ENCODE measurements at regions not wholly inside any gene's neighbourhood (a gene's known extent, or its start where the extent isn't known, plus 50 kb on each side); places are given as distances from the start of the nearest gene placed in this dataset.
"Not testable (repeated sequence)": the region's sequence is repeated elsewhere in the genome, so short reads cannot be mapped to it uniquely, and the experiment has no call there.

GRCh38 chr12:33718631-33719030 lies 279.0 kb upstream of the SYT10 start:
- peaks cover 0 to 2% (median 0%) of the 10 kb centered on the region in 3 donors for H3K9me3 ChIP-seq (ENCODE audit: control insufficient read depth in 3 of 3, low read length in 3 of 3)
- no peak overlapping the region for H3K9ac ChIP-seq (ENCODE audit: low read depth in 1 of 3, low read length in 3 of 3)
- H3K27ac ChIP-seq (ENCODE audit: low read depth, low read length), result no peak overlapping the region
- no peak overlapping the region for H3K4me3 ChIP-seq (ENCODE audit: low read length in 3 of 3)
- H3K27me3 ChIP-seq (ENCODE audit: control insufficient read depth in 3 of 3, insufficient read depth in 3 of 3, low read length in 3 of 3), result no peaks in the 10 kb centered on the region
- no peaks in the 10 kb centered on the region for H3K36me3 ChIP-seq (ENCODE audit: control insufficient read depth in 3 of 3, insufficient read depth in 3 of 3, low read length in 3 of 3)
- no peaks in the 10 kb centered on the region for H3K4me1 ChIP-seq (ENCODE audit: control insufficient read depth in 3 of 3, insufficient read depth in 3 of 3, low read length in 3 of 3)

GRCh38 chr12:33721561-33721960 lies 281.9 kb upstream of the SYT10 start:
- Histone ChIP-seq H3K36me3 (ENCODE audit: control insufficient read depth in 3 of 3, insufficient read depth in 3 of 3, low read length in 3 of 3) (no peaks in the 10 kb centered on the region), H3K9ac (ENCODE audit: low read depth in 1 of 3, low read length in 3 of 3) (no peak overlapping the region), H3K4me3 (ENCODE audit: low read length in 3 of 3) (no peak overlapping the region), H3K9me3 (ENCODE audit: control insufficient read depth in 3 of 3, low read length in 3 of 3) (peaks cover 0 to 2% (median 0%) of the 10 kb centered on the region in 3 donors), H3K4me1 (ENCODE audit: control insufficient read depth in 3 of 3, insufficient read depth in 3 of 3, low read length in 3 of 3) (no peaks in the 10 kb centered on the region), H3K27ac (ENCODE audit: low read depth, low read length) (no peak overlapping the region), H3K27me3 (ENCODE audit: control insufficient read depth in 3 of 3, insufficient read depth in 3 of 3, low read length in 3 of 3) (no peaks in the 10 kb centered on the region)

GRCh38 chr12:33724867-33725266 lies 285.2 kb upstream of the SYT10 start:
- Histone ChIP-seq H3K27ac (ENCODE audit: low read depth, low read length) (no peak overlapping the region), H3K4me1 (ENCODE audit: control insufficient read depth in 3 of 3, insufficient read depth in 3 of 3, low read length in 3 of 3) (no peaks in the 10 kb centered on the region), H3K36me3 (ENCODE audit: control insufficient read depth in 3 of 3, insufficient read depth in 3 of 3, low read length in 3 of 3) (no peaks in the 10 kb centered on the region), H3K27me3 (ENCODE audit: control insufficient read depth in 3 of 3, insufficient read depth in 3 of 3, low read length in 3 of 3) (no peaks in the 10 kb centered on the region), H3K4me3 (ENCODE audit: low read length in 3 of 3) (no peak overlapping the region), H3K9ac (ENCODE audit: low read depth in 1 of 3, low read length in 3 of 3) (no peak overlapping the region), H3K9me3 (ENCODE audit: control insufficient read depth in 3 of 3, low read length in 3 of 3) (peaks cover 0 to 5% (median 0%) of the 10 kb centered on the region in 3 donors)

- no peak overlapping the region for H3K27ac ChIP-seq (ENCODE audit: low read depth, low read length)
- H3K4me3 ChIP-seq (ENCODE audit: low read length in 3 of 3), result no peak overlapping the region
- no peaks in the 10 kb centered on the region for H3K27me3 ChIP-seq (ENCODE audit: control insufficient read depth in 3 of 3, insufficient read depth in 3 of 3, low read length in 3 of 3)
- no peak overlapping the region for H3K9ac ChIP-seq (ENCODE audit: low read depth in 1 of 3, low read length in 3 of 3)
- no peaks in the 10 kb centered on the region for H3K36me3 ChIP-seq (ENCODE audit: control insufficient read depth in 3 of 3, insufficient read depth in 3 of 3, low read length in 3 of 3)
- H3K4me1 ChIP-seq (ENCODE audit: control insufficient read depth in 3 of 3, insufficient read depth in 3 of 3, low read length in 3 of 3), result no peaks in the 10 kb centered on the region
- no peaks in the 10 kb centered on the region for H3K9me3 ChIP-seq (ENCODE audit: control insufficient read depth in 3 of 3, low read length in 3 of 3)
These were observed 287.4 kb upstream of the ALG10 start for GRCh38 chr12:33734871-33735270.

GRCh38 chr12:33752854-33753253 lies 269.4 kb upstream of the ALG10 start:
- Histone ChIP-seq H3K4me1 (ENCODE audit: control insufficient read depth in 3 of 3, insufficient read depth in 3 of 3, low read length in 3 of 3) (no peaks in the 10 kb centered on the region), H3K4me3 (ENCODE audit: low read length in 3 of 3) (no peak overlapping the region), H3K27me3 (ENCODE audit: control insufficient read depth in 3 of 3, insufficient read depth in 3 of 3, low read length in 3 of 3) (no peaks in the 10 kb centered on the region), H3K36me3 (ENCODE audit: control insufficient read depth in 3 of 3, insufficient read depth in 3 of 3, low read length in 3 of 3) (no peaks in the 10 kb centered on the region), H3K9me3 (ENCODE audit: control insufficient read depth in 3 of 3, low read length in 3 of 3) (peaks cover 0 to 2% (median 0%) of the 10 kb centered on the region in 3 donors), H3K27ac (ENCODE audit: low read depth, low read length) (no peak overlapping the region), H3K9ac (ENCODE audit: low read depth in 1 of 3, low read length in 3 of 3) (no peak overlapping the region)

GRCh38 chr12:33757701-33758100 lies 264.6 kb upstream of the ALG10 start:
- peaks cover 0 to 3% (median 0%) of the 10 kb centered on the region in 3 donors for H3K9me3 ChIP-seq (ENCODE audit: control insufficient read depth in 3 of 3, low read length in 3 of 3)
- no peak overlapping the region for H3K27ac ChIP-seq (ENCODE audit: low read depth, low read length)
- no peak overlapping the region for H3K9ac ChIP-seq (ENCODE audit: low read depth in 1 of 3, low read length in 3 of 3)
- no peaks in the 10 kb centered on the region for H3K27me3 ChIP-seq (ENCODE audit: control insufficient read depth in 3 of 3, insufficient read depth in 3 of 3, low read length in 3 of 3)
- H3K36me3 ChIP-seq (ENCODE audit: control insufficient read depth in 3 of 3, insufficient read depth in 3 of 3, low read length in 3 of 3), result no peaks in the 10 kb centered on the region
- H3K4me1 ChIP-seq (ENCODE audit: control insufficient read depth in 3 of 3, insufficient read depth in 3 of 3, low read length in 3 of 3), result no peaks in the 10 kb centered on the region
- no peak overlapping the region for H3K4me3 ChIP-seq (ENCODE audit: low read length in 3 of 3)

- H3K9ac ChIP-seq (ENCODE audit: low read depth in 1 of 3, low read length in 3 of 3), result no peak overlapping the region
- no peaks in the 10 kb centered on the region for H3K36me3 ChIP-seq (ENCODE audit: control insufficient read depth in 3 of 3, insufficient read depth in 3 of 3, low read length in 3 of 3)
- H3K4me1 ChIP-seq (ENCODE audit: control insufficient read depth in 3 of 3, insufficient read depth in 3 of 3, low read length in 3 of 3), result no peaks in the 10 kb centered on the region
- H3K27me3 ChIP-seq (ENCODE audit: control insufficient read depth in 3 of 3, insufficient read depth in 3 of 3, low read length in 3 of 3), result no peaks in the 10 kb centered on the region
- no peak overlapping the region for H3K27ac ChIP-seq (ENCODE audit: low read depth, low read length)
- H3K9me3 ChIP-seq (ENCODE audit: control insufficient read depth in 3 of 3, low read length in 3 of 3), result peaks cover 0 to 3% (median 0%) of the 10 kb centered on the region in 3 donors
- no peak overlapping the region for H3K4me3 ChIP-seq (ENCODE audit: low read length in 3 of 3)
These were observed 263.0 kb upstream of the ALG10 start for GRCh38 chr12:33759279-33759678.

GRCh38 chr12:33763331-33763730 lies 259.0 kb upstream of the ALG10 start:
- peaks cover 0 to 3% (median 0%) of the 10 kb centered on the region in 3 donors for H3K9me3 ChIP-seq (ENCODE audit: control insufficient read depth in 3 of 3, low read length in 3 of 3)
- no peak overlapping the region for H3K27ac ChIP-seq (ENCODE audit: low read depth, low read length)
- H3K4me3 ChIP-seq (ENCODE audit: low read length in 3 of 3), result no peak overlapping the region

GRCh38 chr12:33770652-33771051 lies 251.6 kb upstream of the ALG10 start:
- Histone ChIP-seq H3K9ac (ENCODE audit: low read depth in 1 of 3, low read length in 3 of 3) (no peak overlapping the region), H3K27ac (ENCODE audit: low read depth, low read length) (no peak overlapping the region), H3K36me3 (ENCODE audit: control insufficient read depth in 3 of 3, insufficient read depth in 3 of 3, low read length in 3 of 3) (no peaks in the 10 kb centered on the region), H3K27me3 (ENCODE audit: control insufficient read depth in 3 of 3, insufficient read depth in 3 of 3, low read length in 3 of 3) (no peaks in the 10 kb centered on the region), H3K4me3 (ENCODE audit: low read length in 3 of 3) (no peak overlapping the region), H3K4me1 (ENCODE audit: control insufficient read depth in 3 of 3, insufficient read depth in 3 of 3, low read length in 3 of 3) (no peaks in the 10 kb centered on the region), H3K9me3 (ENCODE audit: control insufficient read depth in 3 of 3, low read length in 3 of 3) (peaks cover 0 to 3% (median 0%) of the 10 kb centered on the region in 3 donors)

More at GRCh38 chr12:33763331-33763730, 259.0 kb upstream of the ALG10 start:
- Histone ChIP-seq H3K36me3 (ENCODE audit: control insufficient read depth in 3 of 3, insufficient read depth in 3 of 3, low read length in 3 of 3) (no peaks in the 10 kb centered on the region), H3K9ac (ENCODE audit: low read depth in 1 of 3, low read length in 3 of 3) (no peak overlapping the region), H3K27me3 (ENCODE audit: control insufficient read depth in 3 of 3, insufficient read depth in 3 of 3, low read length in 3 of 3) (no peaks in the 10 kb centered on the region), H3K4me1 (ENCODE audit: control insufficient read depth in 3 of 3, insufficient read depth in 3 of 3, low read length in 3 of 3) (no peaks in the 10 kb centered on the region)

- H3K9ac ChIP-seq (ENCODE audit: low read depth in 1 of 3, low read length in 3 of 3), result no peak overlapping the region
- no peaks in the 10 kb centered on the region for H3K36me3 ChIP-seq (ENCODE audit: control insufficient read depth in 3 of 3, insufficient read depth in 3 of 3, low read length in 3 of 3)
These were observed 250.4 kb upstream of the ALG10 start for GRCh38 chr12:33771889-33772288.

GRCh38 chr12:33773091-33773490 lies 249.2 kb upstream of the ALG10 start:
- H3K4me1 ChIP-seq (ENCODE audit: control insufficient read depth in 3 of 3, insufficient read depth in 3 of 3, low read length in 3 of 3); H3K9me3 ChIP-seq (ENCODE audit: control insufficient read depth in 3 of 3, low read length in 3 of 3); H3K36me3 ChIP-seq (ENCODE audit: control insufficient read depth in 3 of 3, insufficient read depth in 3 of 3, low read length in 3 of 3); H3K27ac ChIP-seq (ENCODE audit: low read depth, low read length); H3K4me3 ChIP-seq (ENCODE audit: low read length in 3 of 3); H3K9ac ChIP-seq (ENCODE audit: low read depth in 1 of 3, low read length in 3 of 3); H3K27me3 ChIP-seq (ENCODE audit: control insufficient read depth in 3 of 3, insufficient read depth in 3 of 3, low read length in 3 of 3): not testable (repeated sequence)

More at GRCh38 chr12:33771889-33772288, 250.4 kb upstream of the ALG10 start:
- Histone ChIP-seq H3K4me1 (ENCODE audit: control insufficient read depth in 3 of 3, insufficient read depth in 3 of 3, low read length in 3 of 3) (no peaks in the 10 kb centered on the region), H3K9me3 (ENCODE audit: control insufficient read depth in 3 of 3, low read length in 3 of 3) (peaks cover 0 to 3% (median 0%) of the 10 kb centered on the region in 3 donors), H3K27ac (ENCODE audit: low read depth, low read length) (no peak overlapping the region), H3K4me3 (ENCODE audit: low read length in 3 of 3) (no peak overlapping the region), H3K27me3 (ENCODE audit: control insufficient read depth in 3 of 3, insufficient read depth in 3 of 3, low read length in 3 of 3) (no peaks in the 10 kb centered on the region)
